A673 (cell line): ENCODE measurements at regions not wholly inside any gene's neighbourhood (a gene's known extent, or its start where the extent isn't known, plus 50 kb on each side); places are given as distances from the start of the nearest gene placed in this dataset.

Experiments used
- EZH2 ChIP-seq: fragments of 200-600 bp; sonication (generic); IDR thresholded peaks from 2 replicates; pipeline ENCODE4 v1.6.1; 2017; ENCODE audit warnings: borderline replicate concordance, low read depth, mild to moderate bottlenecking, mixed read lengths, antibody characterized with exemption, low read length; ENCODE audit not compliant: poor library complexity, severe bottlenecking
- TF ChIP-seq, protein P1 (sequence below): fragments of 300-800, 200-600 bp; sonication (generic); conservative IDR thresholded peaks from 2 replicates; pipeline ENCODE4 v1.5.1; 2017; ENCODE audit warnings: low read depth, mild to moderate bottlenecking, antibody characterized with exemption, low read length, moderate library complexity, mixed read lengths

DNA sequence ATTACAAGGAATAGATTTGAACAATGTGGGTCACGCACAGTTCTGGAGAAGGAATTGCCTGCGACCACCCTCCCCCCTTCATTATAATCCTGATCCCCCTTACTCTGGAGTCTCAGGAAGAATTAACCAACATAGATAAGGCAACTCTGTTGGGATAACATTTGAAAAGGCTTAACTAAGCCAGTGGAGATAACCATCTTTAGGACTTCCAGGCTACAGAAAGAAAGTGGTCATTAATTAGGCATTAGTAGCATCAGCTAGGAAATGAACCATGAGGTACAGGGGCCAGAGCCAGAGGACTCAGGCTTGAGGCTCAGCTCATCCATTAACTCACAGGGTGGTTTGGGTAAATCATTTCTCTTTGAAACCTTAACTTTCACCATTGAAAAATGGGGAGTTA, 720.0 kb upstream of the API5 start:
- TF ChIP-seq, protein P1, sequence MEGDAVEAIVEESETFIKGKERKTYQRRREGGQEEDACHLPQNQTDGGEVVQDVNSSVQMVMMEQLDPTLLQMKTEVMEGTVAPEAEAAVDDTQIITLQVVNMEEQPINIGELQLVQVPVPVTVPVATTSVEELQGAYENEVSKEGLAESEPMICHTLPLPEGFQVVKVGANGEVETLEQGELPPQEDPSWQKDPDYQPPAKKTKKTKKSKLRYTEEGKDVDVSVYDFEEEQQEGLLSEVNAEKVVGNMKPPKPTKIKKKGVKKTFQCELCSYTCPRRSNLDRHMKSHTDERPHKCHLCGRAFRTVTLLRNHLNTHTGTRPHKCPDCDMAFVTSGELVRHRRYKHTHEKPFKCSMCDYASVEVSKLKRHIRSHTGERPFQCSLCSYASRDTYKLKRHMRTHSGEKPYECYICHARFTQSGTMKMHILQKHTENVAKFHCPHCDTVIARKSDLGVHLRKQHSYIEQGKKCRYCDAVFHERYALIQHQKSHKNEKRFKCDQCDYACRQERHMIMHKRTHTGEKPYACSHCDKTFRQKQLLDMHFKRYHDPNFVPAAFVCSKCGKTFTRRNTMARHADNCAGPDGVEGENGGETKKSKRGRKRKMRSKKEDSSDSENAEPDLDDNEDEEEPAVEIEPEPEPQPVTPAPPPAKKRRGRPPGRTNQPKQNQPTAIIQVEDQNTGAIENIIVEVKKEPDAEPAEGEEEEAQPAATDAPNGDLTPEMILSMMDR, result no peak
- TF ChIP-seq EZH2, result no peak
